Endodermal cell (in vitro differentiated cells): ENCODE measurements at regions not wholly inside any gene's neighbourhood (a gene's known extent, or its start where the extent isn't known, plus 50 kb on each side); places are given as distances from the start of the nearest gene placed in this dataset.

Experiments
- DNase-seq: peaks from one replicate; pipeline ENCODE4 v3.0.0-alpha.2; 2017
- H3K27ac ChIP-seq: 2 replicates; pipeline ENCODE4 v1.5.1; 2013; ENCODE audit warnings: mild to moderate bottlenecking, low read depth, low read length, moderate library complexity
- H3K27me3 ChIP-seq: 2 replicates; pipeline ENCODE4 v1.6.1; 2013; ENCODE audit warnings: mild to moderate bottlenecking, low read length, moderate library complexity; ENCODE audit not compliant: insufficient read depth, control insufficient read depth, poor library complexity, severe bottlenecking
- H3K36me3 ChIP-seq: 2 replicates; pipeline ENCODE4 v1.7.0; 2013; ENCODE audit warnings: mild to moderate bottlenecking, low read length, moderate library complexity; ENCODE audit not compliant: control insufficient read depth, insufficient read depth
- H3K4me1 ChIP-seq: one replicate; pipeline ENCODE4 v1.7.0; 2013; ENCODE audit warnings: low read length; ENCODE audit not compliant: control insufficient read depth, insufficient read depth
- H3K4me3 ChIP-seq: 2 replicates; pipeline ENCODE4 v1.5.1; 2013; ENCODE audit warnings: mild to moderate bottlenecking, low read length, moderate library complexity
- H3K9ac ChIP-seq: 2 replicates; pipeline ENCODE4 v1.6.1; 2013; ENCODE audit warnings: mild to moderate bottlenecking, low read length, moderate library complexity; ENCODE audit not compliant: poor library complexity, severe bottlenecking; ENCODE audit errors: extremely low read depth
- H3K9me3 ChIP-seq: 2 replicates; pipeline ENCODE4 v1.6.1; 2013; ENCODE audit warnings: mild to moderate bottlenecking, low read length, moderate library complexity; ENCODE audit not compliant: control insufficient read depth
- H3K27ac Mint-ChIP-seq: 2 replicates; pipeline ENCODE4 v1.8.0; 2020; ENCODE audit warnings: mixed read lengths
- H3K27me3 Mint-ChIP-seq: 2 replicates; pipeline ENCODE4 v1.8.0; 2021; ENCODE audit warnings: mild to moderate bottlenecking, mixed read lengths; ENCODE audit not compliant: insufficient read depth
- H3K36me3 Mint-ChIP-seq: 2 replicates; pipeline ENCODE4 v1.8.0; 2020; ENCODE audit warnings: low read depth, mixed read lengths
- H3K4me1 Mint-ChIP-seq: 2 replicates; pipeline ENCODE4 v1.8.0; 2020; ENCODE audit warnings: mixed read lengths
- H3K4me3 Mint-ChIP-seq: 2 replicates; pipeline ENCODE4 v1.8.0; 2020; ENCODE audit warnings: mild to moderate bottlenecking, moderate library complexity, mixed read lengths
- H3K9me3 Mint-ChIP-seq: 2 replicates; pipeline ENCODE4 v1.8.0; 2020; ENCODE audit warnings: mild to moderate bottlenecking, mixed read lengths
- CTCF ChIP-seq: fragments of 200-600 bp; sonication (generic); conservative IDR thresholded peaks from 2 replicates; pipeline ENCODE4 v1.5.0; 2021; ENCODE audit warnings: antibody characterized with exemption, mild to moderate bottlenecking
- WGBS, 2 experiments: methylation state at CpG; one replicate each; pipeline versions ENCODE4 v1.1.5 to v1.1.7; 2013; ENCODE audit warnings: missing lambda C conversion rate in 2 of 2, mixed read lengths in 1 of 2; ENCODE audit not compliant: insufficient coverage in 1 of 2, insufficient read length in 1 of 2; 5-methylcytosine and 5-hydroxymethylcytosine counted together

- Mint-ChIP-seq H3K36me3 (no peaks in the 10 kb centered on the region), H3K27me3 (peaks cover 39% of the 10 kb centered on the region), H3K9me3 (no peaks in the 10 kb centered on the region), H3K4me3 (no peak overlapping the region), H3K4me1 (peaks cover 5% of the 10 kb centered on the region), H3K27ac (no peak overlapping the region)
- 88% methylated on average over 2 to 4 of the region's 4 CpGs for WGBS, 2 experiments
- no peak for DNase-seq
- H3K9me3 ChIP-seq = no peaks in the 10 kb centered on the region
- no peak overlapping the region for H3K27ac ChIP-seq
- no peak overlapping the region for H3K9ac ChIP-seq
- H3K4me3 ChIP-seq = no peak overlapping the region
- TF ChIP-seq CTCF = no peak
- no peaks in the 10 kb centered on the region for H3K36me3 ChIP-seq
- H3K4me1 ChIP-seq = peaks cover 4% of the 10 kb centered on the region
- H3K27me3 ChIP-seq = peaks cover 26% of the 10 kb centered on the region
These were observed 134.6 kb downstream of the SPATA19 start for GRCh38 chr11:133710681-133711240.

DNA sequence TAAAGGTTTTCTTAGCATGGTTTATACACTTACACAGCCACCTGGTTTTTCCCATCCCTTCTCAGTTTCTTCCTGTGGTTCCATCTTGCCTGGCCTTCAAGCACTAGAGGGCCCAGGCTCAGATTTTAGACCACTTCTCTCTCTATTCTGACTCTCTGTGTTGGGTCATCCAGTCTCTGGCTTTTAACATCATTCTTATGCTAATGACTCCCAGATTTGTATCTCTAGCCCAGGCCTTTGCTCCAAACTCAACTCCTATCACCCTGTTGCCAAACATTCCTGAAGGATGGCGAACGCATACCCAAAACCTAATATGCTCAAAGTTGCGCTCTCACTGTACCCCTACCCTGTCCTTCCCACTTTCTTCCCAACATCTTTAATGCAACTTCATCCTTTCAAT is 135.1 kb downstream of the SPATA19 start:
- no peaks in the 10 kb centered on the region for H3K36me3 Mint-ChIP-seq
- Histone ChIP-seq H3K9ac (no peak overlapping the region), H3K27me3 (peaks cover 26% of the 10 kb centered on the region), H3K4me1 (peaks cover 4% of the 10 kb centered on the region), H3K9me3 (no peaks in the 10 kb centered on the region), H3K36me3 (no peaks in the 10 kb centered on the region), H3K4me3 (no peak overlapping the region), H3K27ac (no peak overlapping the region)
- peaks cover 34% of the 10 kb centered on the region for H3K27me3 Mint-ChIP-seq
- TF ChIP-seq CTCF = no peak
- DNase-seq = peak; percentile 27
- no peak overlapping the region for H3K4me3 Mint-ChIP-seq
- peaks cover 9% of the 10 kb centered on the region for H3K4me1 Mint-ChIP-seq
- no peaks in the 10 kb centered on the region for H3K9me3 Mint-ChIP-seq
- 79 to 82% methylated on average over 3 of the region's 3 CpGs for WGBS, 2 experiments
- no peak overlapping the region for H3K27ac Mint-ChIP-seq

DNA sequence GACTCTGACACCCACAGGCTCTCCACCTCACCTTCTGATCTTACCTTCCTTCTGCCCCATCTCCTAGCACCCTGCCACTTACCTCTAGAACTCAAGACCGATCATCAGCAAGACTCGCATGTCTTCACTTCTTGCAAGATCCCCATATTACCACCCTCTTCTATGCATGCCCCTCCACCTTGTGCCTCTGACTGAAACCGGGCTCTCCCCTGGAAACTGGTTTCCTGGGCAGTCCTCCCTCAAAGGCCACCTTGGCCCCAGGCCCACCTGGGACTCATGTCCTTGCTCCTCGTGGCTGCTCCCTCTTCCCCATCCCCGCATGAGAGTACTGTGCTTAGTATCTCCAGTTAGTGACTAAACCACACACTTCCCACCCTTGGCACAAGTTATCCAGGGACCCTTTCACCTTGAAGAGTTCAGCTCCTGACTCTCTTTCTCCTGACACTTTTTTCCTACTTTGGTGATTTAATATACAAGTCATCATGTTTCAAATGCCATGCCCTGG is 136.7 kb downstream of the SPATA19 start:
- H3K36me3 ChIP-seq = no peaks in the 10 kb centered on the region

More for the DNA sequence above, 136.7 kb downstream of the SPATA19 start:
- Mint-ChIP-seq H3K27ac (no peak overlapping the region), H3K36me3 (no peaks in the 10 kb centered on the region), H3K9me3 (no peaks in the 10 kb centered on the region), H3K4me3 (no peak overlapping the region), H3K4me1 (peaks cover 6% of the 10 kb centered on the region), H3K27me3 (peaks cover 17% of the 10 kb centered on the region)
- Histone ChIP-seq H3K9me3 (no peaks in the 10 kb centered on the region), H3K27ac (no peak overlapping the region), H3K9ac (no peak overlapping the region), H3K27me3 (peaks cover 18% of the 10 kb centered on the region), H3K4me1 (peaks cover 4% of the 10 kb centered on the region), H3K4me3 (no peak overlapping the region)
- 93 to 96% methylated on average over 5 of the region's 5 CpGs for WGBS, 2 experiments
- no peak for TF ChIP-seq CTCF
- DNase-seq = peak; percentile 22
